ENCODE measurements at regions not wholly inside any gene's neighbourhood (a gene's known extent, or its start where the extent isn't known, plus 50 kb on each side); places are given as distances from the start of the nearest gene placed in this dataset.

DNA sequence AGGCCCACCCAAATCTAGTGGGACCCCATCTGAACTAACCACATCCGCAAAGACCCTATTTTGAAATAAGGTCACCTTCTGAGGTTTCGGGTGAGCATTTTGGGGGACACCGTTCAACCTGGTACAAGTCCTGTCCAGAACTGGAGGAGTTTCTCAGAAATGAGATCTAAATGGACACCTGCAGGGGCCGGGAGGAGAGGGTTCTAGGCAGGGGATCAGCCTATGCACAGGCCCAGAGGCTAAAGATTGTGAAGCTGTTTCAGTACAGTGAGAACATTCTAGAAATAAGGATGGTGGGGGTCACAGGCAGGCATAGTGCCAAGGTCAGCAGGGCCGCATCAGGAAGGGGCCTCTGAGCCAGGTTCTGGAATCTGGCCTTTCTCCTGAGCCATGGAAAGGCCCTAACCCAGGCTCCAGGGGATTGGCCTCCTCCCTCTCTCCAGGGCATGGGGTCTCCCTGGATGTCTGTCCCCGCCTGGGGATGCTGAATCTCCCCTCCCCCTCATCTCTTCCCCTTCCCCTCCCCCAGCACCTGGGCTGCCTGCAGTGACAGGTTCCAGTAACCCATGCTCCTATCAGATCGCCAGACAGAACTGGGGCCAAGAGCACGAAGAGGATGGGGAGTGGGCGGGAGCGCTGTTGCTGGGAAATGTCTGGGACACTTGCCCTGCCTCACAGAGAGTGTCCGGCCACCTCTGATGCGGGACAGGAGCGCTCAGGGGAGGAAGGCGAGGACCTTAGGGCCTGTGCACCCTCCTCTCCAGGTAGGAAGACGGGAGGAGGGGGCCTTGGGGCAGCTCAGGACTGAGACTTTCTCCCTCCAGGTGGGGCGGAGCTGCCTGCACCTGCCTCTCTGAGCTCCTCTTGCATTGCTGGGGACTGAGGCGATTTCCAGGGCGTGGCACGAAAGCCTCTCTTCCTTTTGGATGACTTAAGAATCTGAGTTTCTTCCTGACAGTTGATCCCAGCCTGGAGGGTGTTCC lies 321.4 kb upstream of the TNRC6C start:
- Histone ChIP-seq H3K9me3 (ENCODE audit: control insufficient read depth in 4 of 4, low read length in 3 of 4) (no peaks in the 10 kb centered on the region), H3K36me3 (ENCODE audit: control insufficient read depth in 4 of 4, insufficient read depth in 3 of 4, low read depth in 1 of 4, low read length in 3 of 4) (no peaks in the 10 kb centered on the region), H3K27ac (ENCODE audit: low read depth in 1 of 2, low read length in 2 of 2) (no peak overlapping the region), H3K4me1 (ENCODE audit: control insufficient read depth in 4 of 4, insufficient read depth in 4 of 4, low read length in 3 of 4) (no peaks in the 10 kb centered on the region), H3K4me3 (ENCODE audit: low read depth in 1 of 3, low read length in 3 of 3) (no peak overlapping the region), H3K9ac (ENCODE audit: low read depth in 1 of 2, low read length in 2 of 2) (no peak overlapping the region), H3K27me3 (ENCODE audit: control insufficient read depth in 4 of 4, insufficient read depth in 4 of 4, low read length in 3 of 4) (peaks cover 0 to 3% (median 0%) of the 10 kb centered on the region in 4 donors)
- 69% methylated on average over 19 of the region's 19 CpGs for WGBS
- no peak for DNase-seq (ENCODE audit: low spot score)
- TF ChIP-seq TAF1 (conservative IDR thresholded peaks at IDR 0.05), result no peak

DNA sequence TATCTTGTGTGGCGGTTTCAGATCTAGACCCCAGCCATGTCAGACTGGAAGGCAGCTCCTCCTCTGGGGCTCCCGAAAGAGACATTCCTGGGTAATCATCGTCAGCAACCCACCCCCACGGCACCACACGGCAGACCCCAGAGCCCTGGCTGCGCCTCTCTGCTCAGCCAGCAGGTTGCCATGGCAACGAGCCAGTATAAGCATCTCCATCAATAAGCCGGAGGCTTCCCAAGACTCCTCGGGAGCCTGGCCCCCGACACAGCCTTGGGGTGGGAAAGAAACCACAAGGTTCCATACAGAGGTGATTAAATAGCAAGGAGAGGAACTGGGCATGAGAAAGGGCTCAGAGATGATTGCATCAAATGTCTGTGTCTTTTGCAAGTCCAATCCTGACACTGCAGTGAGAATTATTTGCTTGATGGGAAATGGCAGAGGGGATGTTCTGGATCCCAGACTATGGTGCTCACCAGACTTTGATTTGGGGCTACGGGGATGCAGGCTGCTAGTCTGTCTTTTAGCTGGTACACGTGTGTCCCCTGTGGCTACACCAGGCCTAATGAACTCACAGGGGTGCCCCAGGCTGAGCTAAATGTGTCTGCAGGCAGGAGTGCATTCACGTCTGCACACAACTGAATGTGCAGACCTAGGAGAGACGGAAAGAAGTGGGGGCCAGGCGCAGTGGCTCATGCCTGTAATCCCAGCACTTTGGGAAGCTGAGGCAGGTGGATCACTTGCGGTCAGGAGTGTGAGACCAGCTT lies 320.5 kb upstream of the TNRC6C start:
- Histone ChIP-seq H3K9ac (ENCODE audit: low read depth in 1 of 2, low read length in 2 of 2) (no peak overlapping the region), H3K4me1 (ENCODE audit: control insufficient read depth in 4 of 4, insufficient read depth in 4 of 4, low read length in 3 of 4) (no peaks in the 10 kb centered on the region), H3K4me3 (ENCODE audit: low read depth in 1 of 3, low read length in 3 of 3) (no peak overlapping the region), H3K27ac (ENCODE audit: low read depth in 1 of 2, low read length in 2 of 2) (no peak overlapping the region), H3K9me3 (ENCODE audit: control insufficient read depth in 4 of 4, low read length in 3 of 4) (no peaks in the 10 kb centered on the region), H3K36me3 (ENCODE audit: control insufficient read depth in 4 of 4, insufficient read depth in 3 of 4, low read depth in 1 of 4, low read length in 3 of 4) (no peaks in the 10 kb centered on the region), H3K27me3 (ENCODE audit: control insufficient read depth in 4 of 4, insufficient read depth in 4 of 4, low read length in 3 of 4) (peaks cover 0 to 3% (median 0%) of the 10 kb centered on the region in 4 donors)
- WGBS, result 52% methylated on average over 16 of the region's 16 CpGs
- DNase-seq (ENCODE audit: low spot score), result no peak
- no peak for TF ChIP-seq JUND (IDR thresholded peaks at IDR 0.05)
- no peak for TF ChIP-seq FOXA2 (IDR thresholded peaks at IDR 0.05)
- no peak for TF ChIP-seq YY1 (IDR thresholded peaks at IDR 0.05)
- no peak for TF ChIP-seq RXRA (IDR thresholded peaks at IDR 0.05)
- TF ChIP-seq, protein P1, sequence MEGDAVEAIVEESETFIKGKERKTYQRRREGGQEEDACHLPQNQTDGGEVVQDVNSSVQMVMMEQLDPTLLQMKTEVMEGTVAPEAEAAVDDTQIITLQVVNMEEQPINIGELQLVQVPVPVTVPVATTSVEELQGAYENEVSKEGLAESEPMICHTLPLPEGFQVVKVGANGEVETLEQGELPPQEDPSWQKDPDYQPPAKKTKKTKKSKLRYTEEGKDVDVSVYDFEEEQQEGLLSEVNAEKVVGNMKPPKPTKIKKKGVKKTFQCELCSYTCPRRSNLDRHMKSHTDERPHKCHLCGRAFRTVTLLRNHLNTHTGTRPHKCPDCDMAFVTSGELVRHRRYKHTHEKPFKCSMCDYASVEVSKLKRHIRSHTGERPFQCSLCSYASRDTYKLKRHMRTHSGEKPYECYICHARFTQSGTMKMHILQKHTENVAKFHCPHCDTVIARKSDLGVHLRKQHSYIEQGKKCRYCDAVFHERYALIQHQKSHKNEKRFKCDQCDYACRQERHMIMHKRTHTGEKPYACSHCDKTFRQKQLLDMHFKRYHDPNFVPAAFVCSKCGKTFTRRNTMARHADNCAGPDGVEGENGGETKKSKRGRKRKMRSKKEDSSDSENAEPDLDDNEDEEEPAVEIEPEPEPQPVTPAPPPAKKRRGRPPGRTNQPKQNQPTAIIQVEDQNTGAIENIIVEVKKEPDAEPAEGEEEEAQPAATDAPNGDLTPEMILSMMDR (IDR thresholded peaks at IDR 0.05; ENCODE audit: low read depth, low read length, missing input control), result no peak
- no peak for TF ChIP-seq TAF1 (conservative IDR thresholded peaks at IDR 0.05)
- TF ChIP-seq HNF4G (IDR thresholded peaks at IDR 0.05), result no peak
- no peak for TF ChIP-seq SP1 (IDR thresholded peaks at IDR 0.05)
- TF ChIP-seq GABPA (IDR thresholded peaks at IDR 0.05 in 1 of 2, conservative IDR thresholded peaks at IDR 0.05 in 1 of 2), result no peak
- TF ChIP-seq, protein P2, sequence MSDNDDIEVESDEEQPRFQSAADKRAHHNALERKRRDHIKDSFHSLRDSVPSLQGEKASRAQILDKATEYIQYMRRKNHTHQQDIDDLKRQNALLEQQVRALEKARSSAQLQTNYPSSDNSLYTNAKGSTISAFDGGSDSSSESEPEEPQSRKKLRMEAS (IDR thresholded peaks at IDR 0.05), result no peak
- TF ChIP-seq, protein P3, sequence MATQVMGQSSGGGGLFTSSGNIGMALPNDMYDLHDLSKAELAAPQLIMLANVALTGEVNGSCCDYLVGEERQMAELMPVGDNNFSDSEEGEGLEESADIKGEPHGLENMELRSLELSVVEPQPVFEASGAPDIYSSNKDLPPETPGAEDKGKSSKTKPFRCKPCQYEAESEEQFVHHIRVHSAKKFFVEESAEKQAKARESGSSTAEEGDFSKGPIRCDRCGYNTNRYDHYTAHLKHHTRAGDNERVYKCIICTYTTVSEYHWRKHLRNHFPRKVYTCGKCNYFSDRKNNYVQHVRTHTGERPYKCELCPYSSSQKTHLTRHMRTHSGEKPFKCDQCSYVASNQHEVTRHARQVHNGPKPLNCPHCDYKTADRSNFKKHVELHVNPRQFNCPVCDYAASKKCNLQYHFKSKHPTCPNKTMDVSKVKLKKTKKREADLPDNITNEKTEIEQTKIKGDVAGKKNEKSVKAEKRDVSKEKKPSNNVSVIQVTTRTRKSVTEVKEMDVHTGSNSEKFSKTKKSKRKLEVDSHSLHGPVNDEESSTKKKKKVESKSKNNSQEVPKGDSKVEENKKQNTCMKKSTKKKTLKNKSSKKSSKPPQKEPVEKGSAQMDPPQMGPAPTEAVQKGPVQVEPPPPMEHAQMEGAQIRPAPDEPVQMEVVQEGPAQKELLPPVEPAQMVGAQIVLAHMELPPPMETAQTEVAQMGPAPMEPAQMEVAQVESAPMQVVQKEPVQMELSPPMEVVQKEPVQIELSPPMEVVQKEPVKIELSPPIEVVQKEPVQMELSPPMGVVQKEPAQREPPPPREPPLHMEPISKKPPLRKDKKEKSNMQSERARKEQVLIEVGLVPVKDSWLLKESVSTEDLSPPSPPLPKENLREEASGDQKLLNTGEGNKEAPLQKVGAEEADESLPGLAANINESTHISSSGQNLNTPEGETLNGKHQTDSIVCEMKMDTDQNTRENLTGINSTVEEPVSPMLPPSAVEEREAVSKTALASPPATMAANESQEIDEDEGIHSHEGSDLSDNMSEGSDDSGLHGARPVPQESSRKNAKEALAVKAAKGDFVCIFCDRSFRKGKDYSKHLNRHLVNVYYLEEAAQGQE (IDR thresholded peaks at IDR 0.05), result no peak
- no peak for TF ChIP-seq NR2F2 (IDR thresholded peaks at IDR 0.05)
- TF ChIP-seq EGR1 (IDR thresholded peaks at IDR 0.05; ENCODE audit: low read depth in 2 of 2), result no peak
- TF ChIP-seq HNF4A (conservative IDR thresholded peaks at IDR 0.05), result no peak
- no peak for TF ChIP-seq FOXA1 (IDR thresholded peaks at IDR 0.05)

Measured in liver (tissue), 8 donors.